HFF-Myc (cell line): ENCODE measurements at regions not wholly inside any gene's neighbourhood (a gene's known extent, or its start where the extent isn't known, plus 50 kb on each side); places are given as distances from the start of the nearest gene placed in this dataset.
"Not testable (repeated sequence)": the region's sequence is repeated elsewhere in the genome, so short reads cannot be mapped to it uniquely, and the experiment has no call there.

Source experiments
- DNase-seq: peaks from one replicate; pipeline ENCODE4 v3.0.0-alpha.2; 2011; ENCODE audit warnings: low read depth; ENCODE audit errors: extremely low read depth
- H3K4me3 ChIP-seq: replicated peaks from 2 replicates; pipeline ENCODE4 v1.5.1; 2011; ENCODE audit warnings: low read depth, mild to moderate bottlenecking, control low read depth, low read length
- TF ChIP-seq, protein P1 (sequence below): IDR thresholded peaks from 2 replicates; pipeline ENCODE4 v1.5.1; 2012; ENCODE audit warnings: mild to moderate bottlenecking, low read depth, low read length, control low read depth; ENCODE audit errors: missing control alignments

GRCh38 chr17:77618173-77618572, 340.3 kb upstream of the TNRC6C start:
- DNase-seq = no peak
- H3K4me3 ChIP-seq = no peak overlapping the region
- TF ChIP-seq, protein P1, sequence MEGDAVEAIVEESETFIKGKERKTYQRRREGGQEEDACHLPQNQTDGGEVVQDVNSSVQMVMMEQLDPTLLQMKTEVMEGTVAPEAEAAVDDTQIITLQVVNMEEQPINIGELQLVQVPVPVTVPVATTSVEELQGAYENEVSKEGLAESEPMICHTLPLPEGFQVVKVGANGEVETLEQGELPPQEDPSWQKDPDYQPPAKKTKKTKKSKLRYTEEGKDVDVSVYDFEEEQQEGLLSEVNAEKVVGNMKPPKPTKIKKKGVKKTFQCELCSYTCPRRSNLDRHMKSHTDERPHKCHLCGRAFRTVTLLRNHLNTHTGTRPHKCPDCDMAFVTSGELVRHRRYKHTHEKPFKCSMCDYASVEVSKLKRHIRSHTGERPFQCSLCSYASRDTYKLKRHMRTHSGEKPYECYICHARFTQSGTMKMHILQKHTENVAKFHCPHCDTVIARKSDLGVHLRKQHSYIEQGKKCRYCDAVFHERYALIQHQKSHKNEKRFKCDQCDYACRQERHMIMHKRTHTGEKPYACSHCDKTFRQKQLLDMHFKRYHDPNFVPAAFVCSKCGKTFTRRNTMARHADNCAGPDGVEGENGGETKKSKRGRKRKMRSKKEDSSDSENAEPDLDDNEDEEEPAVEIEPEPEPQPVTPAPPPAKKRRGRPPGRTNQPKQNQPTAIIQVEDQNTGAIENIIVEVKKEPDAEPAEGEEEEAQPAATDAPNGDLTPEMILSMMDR = no peak

GRCh38 chr17:77618731-77619130, 339.8 kb upstream of the TNRC6C start:
- H3K4me3 ChIP-seq = no peak overlapping the region
- no peak for DNase-seq
- TF ChIP-seq, protein P1 = no peak

- TF ChIP-seq, protein P1 = no peak
- no peak for DNase-seq
- no peak overlapping the region for H3K4me3 ChIP-seq
Measured at GRCh38 chr17:77619326-77619725, 339.2 kb upstream of the TNRC6C start.

DNA sequence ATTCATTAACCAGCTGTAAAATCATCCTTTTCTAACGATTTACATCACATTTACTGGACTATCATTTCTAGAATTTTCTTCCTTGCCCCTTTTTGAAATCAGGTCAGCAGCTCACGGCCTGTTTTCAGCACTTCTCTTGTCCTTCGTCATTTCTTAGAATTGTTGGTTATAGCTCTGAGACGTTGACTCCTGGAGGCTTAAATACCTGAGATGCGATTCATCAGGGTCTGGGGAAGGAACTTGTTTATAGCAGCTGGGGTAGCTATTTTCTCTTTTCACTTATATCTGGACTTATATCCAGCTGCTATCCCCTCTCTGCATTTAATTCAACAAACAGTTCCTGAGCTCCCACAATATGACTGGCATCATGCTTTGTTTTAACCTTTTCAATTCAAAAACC, 338.7 kb upstream of the TNRC6C start:
- TF ChIP-seq, protein P1 = no peak
- DNase-seq = no peak
- no peak overlapping the region for H3K4me3 ChIP-seq

DNA sequence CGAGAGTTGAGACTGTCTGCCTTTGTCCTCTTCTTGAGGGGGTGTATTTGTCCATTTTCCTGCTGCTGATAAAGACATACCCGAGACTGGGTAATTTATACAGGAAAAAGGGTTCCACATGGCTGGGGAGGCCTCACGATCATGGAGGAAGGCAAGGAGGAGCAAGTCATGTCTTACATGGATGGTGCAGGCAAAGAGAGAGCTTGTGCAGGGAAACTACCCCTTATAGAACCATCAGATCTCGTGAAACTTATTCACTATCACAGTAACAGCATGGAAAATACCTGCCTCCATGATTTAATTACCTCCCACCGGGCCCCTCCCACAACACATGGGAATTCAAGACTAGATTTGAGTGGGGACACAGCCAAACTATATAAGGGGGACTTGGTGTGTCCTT, 338.2 kb upstream of the TNRC6C start:
- TF ChIP-seq, protein P1 = no peak
- DNase-seq = no peak
- H3K4me3 ChIP-seq = no peak overlapping the region

DNA sequence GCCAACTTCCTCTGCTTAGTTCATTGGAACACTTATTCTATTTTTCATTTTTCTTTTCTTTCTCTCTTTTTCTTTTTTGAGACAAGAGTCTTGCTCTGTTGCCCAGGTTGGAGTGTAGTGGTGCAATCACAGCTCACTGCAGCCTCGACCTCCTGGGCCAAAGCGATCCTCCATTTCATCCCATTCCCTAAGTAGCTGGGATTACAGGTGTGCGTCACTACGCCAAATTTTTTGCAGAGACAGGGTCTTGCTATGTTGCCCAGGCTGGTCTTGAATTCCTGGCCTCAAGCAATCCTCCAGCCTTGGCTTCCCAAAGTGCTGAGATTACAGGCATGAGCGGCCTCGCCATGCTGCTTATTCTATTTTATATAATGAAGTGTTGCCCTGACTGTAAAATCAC, 336.4 kb upstream of the TNRC6C start:
- not testable (repeated sequence) for H3K4me3 ChIP-seq, DNase-seq

- TF ChIP-seq, protein P1 = no peak
- DNase-seq = no peak
- H3K4me3 ChIP-seq = no peak overlapping the region
Measured at GRCh38 chr17:77622647-77623046, 335.9 kb upstream of the TNRC6C start.

DNA sequence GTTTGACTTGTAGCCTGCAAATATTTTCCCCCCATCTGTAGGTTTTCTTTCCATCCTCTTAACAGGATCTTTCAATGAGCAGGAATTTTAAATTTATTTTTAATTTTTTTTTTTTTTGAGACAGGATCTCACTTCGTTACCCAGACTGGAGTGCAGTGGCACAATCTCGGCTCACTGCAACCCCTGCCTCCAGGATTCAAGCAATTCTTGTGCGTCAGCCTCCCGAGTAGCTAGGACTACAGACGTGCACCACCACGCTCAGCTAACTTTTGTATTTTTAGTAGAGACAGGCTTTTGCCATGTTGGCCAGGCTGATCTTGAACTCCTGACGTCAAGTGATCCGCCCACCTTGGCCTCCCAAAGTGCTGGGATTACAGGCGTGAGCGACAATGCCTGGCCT, 335.2 kb upstream of the TNRC6C start:
- H3K4me3 ChIP-seq = not testable (repeated sequence)

More for the DNA sequence above, 335.2 kb upstream of the TNRC6C start:
- DNase-seq = not testable (repeated sequence)
